Thoracic aorta (tissue), 2 donors: ENCODE measurements at regions not wholly inside any gene's neighbourhood (a gene's known extent, or its start where the extent isn't known, plus 50 kb on each side); places are given as distances from the start of the nearest gene placed in this dataset.

Experiments used
- ATAC-seq: fragments of 150-250 bp; one replicate; pipeline ENCODE4 v1.8.0; 2017; ENCODE audit warnings: low read depth; ENCODE audit not compliant: insufficient number of reproducible peaks, low FRiP score
- DNase-seq: peaks from one replicate; pipeline ENCODE4 v3.0.0-alpha.2; 2020; ENCODE audit warnings: low spot score
- H3K27ac ChIP-seq, 2 donors: fragments of 200-600 bp; sonication (generic); 1 replicate in 1 of 2; 2 replicates in 1 of 2; pipeline ENCODE4 v1.5.1; 2016; ENCODE audit warnings: mild to moderate bottlenecking in 2 of 2, moderate library complexity in 2 of 2
- H3K27me3 ChIP-seq: fragments of 200-600 bp; sonication (generic); replicated peaks from 2 replicates; pipeline ENCODE4 v1.6.0; 2016; ENCODE audit warnings: mild to moderate bottlenecking; ENCODE audit not compliant: insufficient read depth
- H3K36me3 ChIP-seq: fragments of 200-600 bp; sonication (generic); one replicate; pipeline ENCODE4 v1.5.1; 2016
- H3K4me1 ChIP-seq, 2 donors: fragments of 200-600 bp; sonication (generic); 1 replicate in 1 of 2; 2 replicates in 1 of 2; pipeline versions ENCODE4 v1.5.1 to v1.6.0; 2016; ENCODE audit warnings: low read depth in 2 of 2, mild to moderate bottlenecking in 1 of 2; ENCODE audit not compliant: control insufficient read depth in 1 of 2
- H3K4me3 ChIP-seq: fragments of 200-600 bp; sonication (generic); 2 replicates; pipeline ENCODE4 v1.5.1; 2016; ENCODE audit warnings: mild to moderate bottlenecking
- H3K9me3 ChIP-seq: fragments of 200-600 bp; sonication (generic); 2 replicates; pipeline ENCODE4 v1.5.1; 2016
- CTCF ChIP-seq: fragments of 200-600 bp; sonication (generic); IDR thresholded peaks from one replicate; pipeline ENCODE4 v1.5.1; 2019; ENCODE audit warnings: antibody characterized with exemption

- TF ChIP-seq CTCF, result no peak
- no peak for ATAC-seq
- H3K4me3 ChIP-seq, result no peak overlapping the region
- no peaks in the 10 kb centered on the region for H3K4me1 ChIP-seq
- no peaks in the 10 kb centered on the region for H3K36me3 ChIP-seq
- DNase-seq, result no peak
- no peak overlapping the region for H3K27ac ChIP-seq
- H3K27me3 ChIP-seq, result no peaks in the 10 kb centered on the region
- H3K9me3 ChIP-seq, result no peaks in the 10 kb centered on the region
Measured at GRCh38 chr4:162458051-162458450, 294.3 kb upstream of the FSTL5 start.

DNA sequence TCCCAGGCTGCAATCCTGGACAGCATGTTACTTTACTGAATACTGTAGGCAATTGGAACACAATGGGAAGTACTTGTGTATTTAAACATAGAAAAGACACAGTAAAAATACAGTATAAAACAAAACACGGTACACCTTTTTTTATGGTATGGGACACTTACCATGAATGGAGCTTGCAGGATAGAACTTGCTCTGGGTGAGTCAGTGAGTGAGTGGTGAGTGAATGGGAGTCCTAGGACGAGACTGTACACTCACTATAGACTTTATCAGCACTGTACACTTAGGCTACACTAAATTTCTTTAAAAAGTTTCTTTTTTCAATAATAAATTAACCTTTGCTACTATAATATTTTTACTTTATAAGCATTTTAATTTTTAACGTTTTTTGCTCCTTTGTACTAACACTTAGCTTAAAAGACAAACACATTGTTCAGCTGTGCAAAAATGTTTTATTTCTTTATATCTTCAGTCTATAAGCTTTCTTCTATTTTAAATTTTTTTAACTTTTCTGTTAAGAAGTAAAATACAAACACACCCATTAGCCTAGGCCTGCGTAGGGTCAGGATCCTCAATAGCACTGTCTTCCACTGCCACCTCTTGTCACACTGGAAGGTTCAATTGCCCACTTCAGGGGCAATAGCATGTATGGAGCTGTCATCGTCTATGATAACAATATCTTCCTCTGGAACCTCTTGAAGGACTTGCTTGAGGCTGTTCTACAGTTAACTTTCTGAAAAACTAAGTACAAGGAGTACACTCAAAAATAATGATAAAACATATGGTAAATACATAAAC is 293.5 kb upstream of the FSTL5 start:
- no peak overlapping the region for H3K4me3 ChIP-seq
- TF ChIP-seq CTCF, result no peak
- H3K27me3 ChIP-seq, result no peaks in the 10 kb centered on the region
- no peak for ATAC-seq
- H3K27ac ChIP-seq, result no peak overlapping the region
- no peaks in the 10 kb centered on the region for H3K9me3 ChIP-seq
- DNase-seq, result no peak
- H3K4me1 ChIP-seq, result no peaks in the 10 kb centered on the region
- no peaks in the 10 kb centered on the region for H3K36me3 ChIP-seq

- Histone ChIP-seq H3K27me3 (no peaks in the 10 kb centered on the region), H3K9me3 (no peaks in the 10 kb centered on the region), H3K36me3 (no peaks in the 10 kb centered on the region), H3K27ac (no peak overlapping the region), H3K4me1 (no peaks in the 10 kb centered on the region), H3K4me3 (no peak overlapping the region)
- no peak for DNase-seq
- no peak for TF ChIP-seq CTCF
- ATAC-seq, result no peak
Measured at GRCh38 chr4:162456106-162456505, 292.3 kb upstream of the FSTL5 start.

DNA sequence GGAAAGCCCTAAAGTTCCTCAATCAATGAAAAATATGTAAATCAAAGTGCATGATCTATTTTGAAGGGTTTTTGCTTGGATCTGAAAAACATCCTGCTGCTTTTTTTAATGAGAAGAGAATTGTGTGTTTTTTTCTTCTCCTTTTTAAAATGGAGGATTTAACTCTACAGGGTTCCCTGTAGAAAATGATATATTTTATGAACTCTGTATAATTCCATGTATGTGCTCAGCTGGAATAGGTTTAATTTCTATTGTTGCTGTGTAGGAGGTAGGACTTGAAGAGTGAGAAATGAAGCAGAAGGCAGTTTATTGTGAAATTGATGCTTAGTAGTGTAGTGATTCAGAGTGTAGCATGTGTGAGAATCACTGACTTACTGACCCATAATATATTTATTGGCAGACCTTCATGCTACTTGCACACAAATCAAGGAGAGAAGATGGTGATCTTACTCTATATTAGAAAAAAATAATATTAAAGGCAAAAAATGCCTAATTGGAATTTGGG is 286.8 kb upstream of the FSTL5 start:
- H3K9me3 ChIP-seq, result no peaks in the 10 kb centered on the region
- DNase-seq, result no peak
- no peak overlapping the region for H3K4me3 ChIP-seq
- H3K27me3 ChIP-seq, result no peaks in the 10 kb centered on the region
- no peak for ATAC-seq
- H3K36me3 ChIP-seq, result no peaks in the 10 kb centered on the region
- no peaks in the 10 kb centered on the region for H3K4me1 ChIP-seq
- no peak for TF ChIP-seq CTCF
- no peak overlapping the region for H3K27ac ChIP-seq

DNA sequence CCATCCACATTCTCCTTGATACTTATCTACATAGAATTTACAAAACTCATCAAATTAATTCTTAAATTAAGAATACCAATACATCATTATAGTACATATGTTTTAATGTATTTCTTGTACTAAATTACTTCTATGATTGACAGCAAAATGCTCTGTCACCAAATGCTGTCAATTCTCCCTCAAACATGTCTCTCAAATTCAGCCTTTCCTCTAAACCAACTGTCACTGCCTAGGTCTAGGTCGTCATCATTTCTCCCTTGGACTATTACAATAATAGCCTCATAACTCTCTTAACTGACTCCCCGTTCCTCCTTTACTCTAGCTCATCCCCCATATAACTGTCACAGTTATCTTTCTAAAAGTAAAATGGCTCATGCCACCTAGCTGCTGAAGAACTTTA is 279.7 kb upstream of the FSTL5 start:
- no peaks in the 10 kb centered on the region for H3K9me3 ChIP-seq
- no peaks in the 10 kb centered on the region for H3K36me3 ChIP-seq
- H3K4me3 ChIP-seq, result no peak overlapping the region
- DNase-seq, result no peak
- no peak for ATAC-seq
- no peak overlapping the region for H3K27ac ChIP-seq
- no peaks in the 10 kb centered on the region for H3K27me3 ChIP-seq
- no peaks in the 10 kb centered on the region for H3K4me1 ChIP-seq
- TF ChIP-seq CTCF, result no peak
